Activated CD4-positive, alpha-beta T cell treated with anti-CD3 and anti-CD28 coated beads, Interleukin-2, amount 10 ng/mL, durations not matched to agents 24 days and 14 days (primary cell): ENCODE measurements at regions not wholly inside any gene's neighbourhood (a gene's known extent, or its start where the extent isn't known, plus 50 kb on each side); places are given as distances from the start of the nearest gene placed in this dataset.
A peak's percentile ranks its signal among the peaks of the same experiment; 100 is the strongest.

Source experiments
- DNase-seq: peaks from one replicate; pipeline ENCODE4 v3.0.0; 2022
- H3K27ac Mint-ChIP-seq: one replicate; pipeline ENCODE4 v1.8.0; 2022; ENCODE audit warnings: mild to moderate bottlenecking, mixed read lengths
- H3K27me3 Mint-ChIP-seq: one replicate; pipeline ENCODE4 v1.8.0; 2022; ENCODE audit warnings: mixed read lengths
- H3K36me3 Mint-ChIP-seq: one replicate; pipeline ENCODE4 v1.8.0; 2022; ENCODE audit warnings: low read depth, mild to moderate bottlenecking, mixed read lengths
- H3K4me1 Mint-ChIP-seq: one replicate; pipeline ENCODE4 v1.8.0; 2021; ENCODE audit warnings: mixed read lengths
- H3K4me3 Mint-ChIP-seq: one replicate; pipeline ENCODE4 v1.8.0; 2022; ENCODE audit warnings: mild to moderate bottlenecking, moderate library complexity, mixed read lengths
- H3K9me3 Mint-ChIP-seq: one replicate; pipeline ENCODE4 v1.8.0; 2021; ENCODE audit warnings: mixed read lengths
- intact Hi-C: fragments of 100-400 bp; cut with micrococcal nuclease; formaldehyde crosslinking; loops from one replicate; pipeline ENCODE4 v1.15.1; 2023

DNA sequence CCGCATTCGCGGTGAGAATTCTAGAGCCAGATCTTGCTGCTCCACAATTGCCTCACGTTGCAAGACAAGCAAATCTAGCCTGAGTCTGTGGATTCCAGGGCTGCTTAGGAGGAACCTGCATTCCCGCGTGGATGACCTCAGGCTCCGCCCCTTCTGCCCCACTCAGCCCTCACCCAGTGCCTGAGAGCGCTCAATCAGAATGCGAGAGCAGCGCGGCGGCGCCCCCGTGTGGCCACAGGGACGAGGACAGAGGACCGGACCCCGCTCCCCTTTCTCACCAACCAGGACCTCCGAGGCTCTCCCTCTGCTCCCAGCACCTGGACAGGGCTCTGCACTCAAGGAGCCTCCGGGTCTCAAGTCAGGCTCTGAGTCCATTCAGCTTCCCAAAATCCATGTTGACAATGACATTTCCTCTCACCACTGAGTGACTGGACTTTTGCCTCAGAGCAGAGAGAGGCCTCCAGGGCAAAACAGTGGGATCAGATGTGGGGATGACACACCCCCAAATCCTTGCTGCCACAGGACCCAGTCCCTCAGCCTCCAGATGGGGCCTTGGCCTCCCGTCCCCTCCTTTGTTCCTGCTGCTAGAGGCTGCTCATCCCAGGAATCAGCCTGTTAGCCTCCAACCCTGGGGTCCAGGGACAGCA lies 52.0 kb downstream of the RPP21 start:
- Mint-ChIP-seq H3K36me3 (no peaks in the 10 kb centered on the region), H3K27ac (no peak overlapping the region), H3K4me1 (peaks cover 2% of the 10 kb centered on the region), H3K27me3 (peaks cover 42% of the 10 kb centered on the region), H3K4me3 (no peak overlapping the region), H3K9me3 (no peaks in the 10 kb centered on the region)
- peak; percentile 96 for DNase-seq
- intact Hi-C loops = loop anchor here (1.0 to 5.0 kb wide), 4 partner anchors 40 to 295 kb away; no protein-coding TSS in a partner anchor

DNA sequence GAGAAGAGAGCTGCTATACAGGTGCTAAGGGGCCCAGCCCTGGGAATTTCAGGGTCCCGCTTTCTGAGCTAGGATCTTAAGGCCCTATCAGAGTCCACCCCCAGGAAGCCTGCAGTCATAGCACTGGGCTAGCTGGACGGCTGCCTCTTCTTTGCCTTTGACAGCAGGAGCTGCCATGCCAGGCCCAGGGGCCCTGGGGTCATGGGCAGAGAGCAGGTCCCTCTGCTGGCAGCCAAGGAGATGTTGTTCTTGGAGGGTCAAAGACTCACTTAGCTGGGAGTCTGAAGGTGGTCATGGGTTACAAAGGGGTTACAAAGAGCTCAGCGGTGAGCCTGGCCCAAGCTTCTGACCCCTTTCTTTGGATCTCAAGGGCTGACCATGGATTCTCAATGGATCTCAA lies 52.7 kb downstream of the RPP21 start:
- H3K4me1 Mint-ChIP-seq = peaks cover 6% of the 10 kb centered on the region
- no peak overlapping the region for H3K4me3 Mint-ChIP-seq
- intact Hi-C loops = loop anchor here (1.0 to 5.0 kb wide), 4 partner anchors 40 to 295 kb away; no protein-coding TSS in a partner anchor
- no peak overlapping the region for H3K27ac Mint-ChIP-seq
- H3K27me3 Mint-ChIP-seq = peaks cover 42% of the 10 kb centered on the region
- no peaks in the 10 kb centered on the region for H3K9me3 Mint-ChIP-seq
- peak; percentile 55 for DNase-seq
- no peaks in the 10 kb centered on the region for H3K36me3 Mint-ChIP-seq

DNA sequence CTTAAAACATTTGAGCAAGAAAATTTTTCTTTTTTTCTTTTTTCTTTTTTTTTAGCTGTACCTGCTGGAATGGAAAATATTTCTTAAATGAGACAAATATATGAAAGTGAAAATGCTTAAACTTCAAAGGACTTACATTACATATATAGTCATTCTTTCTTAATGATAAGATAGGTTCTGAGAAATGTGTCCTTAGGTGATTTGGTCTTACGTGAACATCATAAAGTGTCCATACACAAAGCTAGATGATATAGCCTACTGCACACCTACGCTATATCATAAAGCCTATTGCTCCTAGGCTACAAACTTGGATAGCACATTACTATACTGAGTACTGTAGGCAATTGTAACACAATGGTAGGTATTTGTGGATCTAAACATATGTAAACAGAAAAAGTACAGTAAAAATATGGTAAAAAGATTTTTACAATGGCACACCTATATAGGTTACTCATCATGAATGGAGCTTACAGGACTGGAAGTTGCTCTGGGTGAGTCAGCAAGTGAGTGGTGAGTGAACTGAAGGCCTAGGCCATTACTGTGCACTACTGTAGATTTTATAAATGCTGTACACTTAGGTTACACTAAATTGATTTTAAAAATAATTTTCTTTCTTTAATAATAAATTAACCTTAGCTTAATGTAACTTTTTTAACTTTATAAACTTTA lies 54.6 kb downstream of the RPP21 start:
- Mint-ChIP-seq H3K36me3 (no peaks in the 10 kb centered on the region), H3K9me3 (no peaks in the 10 kb centered on the region), H3K4me1 (peaks cover 6% of the 10 kb centered on the region), H3K27me3 (peaks cover 41% of the 10 kb centered on the region), H3K4me3 (no peak overlapping the region), H3K27ac (no peak overlapping the region)
- DNase-seq = no peak
- intact Hi-C loops = loop anchor here (5.0 kb wide), 1 partner anchor 297 kb away; no protein-coding TSS in a partner anchor

DNA sequence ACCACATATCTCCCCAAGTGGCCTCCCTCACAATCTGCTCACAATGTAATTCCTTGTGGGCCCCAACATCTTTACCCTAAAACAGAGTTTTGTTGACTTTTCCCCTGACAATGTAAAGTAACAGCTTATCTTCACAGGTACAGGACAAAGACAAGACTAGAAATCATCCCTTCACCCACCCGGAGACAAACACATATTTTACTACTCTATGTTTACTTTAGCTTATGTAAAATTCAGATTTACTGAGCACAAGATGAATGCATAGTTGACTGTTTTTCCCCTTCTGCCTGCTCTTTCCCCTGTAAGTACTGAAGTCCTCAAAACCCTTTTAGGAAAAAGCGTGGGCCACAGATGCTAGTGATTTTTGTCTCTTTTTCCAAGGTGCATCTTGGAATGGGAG lies 61.0 kb downstream of the RPP21 start:
- Mint-ChIP-seq H3K36me3 (peaks cover 2% of the 10 kb centered on the region), H3K4me1 (peaks cover 9% of the 10 kb centered on the region), H3K27ac (no peak overlapping the region), H3K27me3 (peaks cover 64% of the 10 kb centered on the region), H3K4me3 (no peak overlapping the region), H3K9me3 (peaks cover 12% of the 10 kb centered on the region)
- intact Hi-C loops = no loop called here
- DNase-seq = no peak

DNA sequence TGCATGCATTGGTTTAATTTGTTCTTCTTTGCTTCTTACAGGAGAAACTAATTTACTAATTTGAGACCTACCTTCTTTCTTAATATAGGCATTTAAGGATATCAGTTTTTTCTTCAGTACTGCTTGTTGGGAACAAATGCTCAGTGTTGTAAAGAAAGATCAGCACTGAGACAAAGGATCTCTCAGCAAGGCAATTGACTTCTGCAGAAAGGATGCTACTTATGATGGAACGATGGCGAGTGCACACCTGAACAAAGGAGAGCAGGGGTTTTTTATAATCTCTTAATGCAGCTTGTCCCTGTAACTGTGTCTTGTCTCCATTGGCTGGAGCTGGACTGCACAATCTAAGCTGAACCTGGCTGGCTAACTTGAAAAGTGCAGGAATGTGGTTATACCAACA lies 64.2 kb downstream of the RPP21 start:
- Mint-ChIP-seq H3K27ac (no peak overlapping the region), H3K4me1 (peaks cover 11% of the 10 kb centered on the region), H3K27me3 (peaks cover 83% of the 10 kb centered on the region), H3K9me3 (peaks cover 12% of the 10 kb centered on the region), H3K36me3 (peaks cover 2% of the 10 kb centered on the region), H3K4me3 (no peak overlapping the region)
- intact Hi-C loops = no loop called here
- no peak for DNase-seq

DNA sequence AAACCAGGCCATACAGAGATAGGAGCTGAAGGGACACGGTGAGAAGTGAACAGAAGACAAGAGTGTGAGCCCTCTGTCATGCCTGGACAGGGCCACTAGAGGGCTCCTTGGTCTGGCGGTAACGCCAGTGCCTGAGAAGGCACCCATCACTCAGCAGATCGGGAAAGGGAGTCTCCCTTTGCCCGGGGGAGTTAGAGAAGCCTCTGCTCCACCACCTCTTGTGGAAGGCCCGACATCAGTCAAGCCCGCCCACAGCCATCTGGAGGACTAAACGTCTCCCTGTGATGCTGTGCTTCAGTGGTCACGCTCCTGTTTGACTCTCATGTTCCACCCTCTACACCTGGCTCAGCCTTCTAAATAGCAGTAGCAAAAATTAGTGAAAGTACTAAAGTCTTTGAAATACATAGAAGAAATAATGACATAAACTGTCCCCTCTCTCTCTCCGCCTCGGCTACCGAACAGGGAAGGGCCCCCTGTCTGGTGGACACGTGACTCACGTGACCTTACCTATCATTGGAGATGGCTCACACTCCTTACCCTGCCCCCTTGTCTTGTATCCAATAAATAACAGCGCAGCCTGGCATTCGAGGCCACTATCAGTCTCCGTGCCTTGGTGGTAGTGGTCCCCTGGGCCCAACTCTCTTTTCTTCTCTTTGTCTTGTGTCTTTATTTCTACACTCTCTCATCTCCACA lies 66.7 kb downstream of the RPP21 start:
- no peak overlapping the region for H3K27ac Mint-ChIP-seq
- H3K4me3 Mint-ChIP-seq = no peak overlapping the region
- peaks cover 2% of the 10 kb centered on the region for H3K36me3 Mint-ChIP-seq
- DNase-seq = peak; percentile 90
- peaks cover 77% of the 10 kb centered on the region for H3K27me3 Mint-ChIP-seq
- intact Hi-C loops = loop anchor here (5.0 kb wide), 1 partner anchor 41 kb away; no protein-coding TSS in a partner anchor
- peaks cover 12% of the 10 kb centered on the region for H3K9me3 Mint-ChIP-seq
- H3K4me1 Mint-ChIP-seq = peaks cover 6% of the 10 kb centered on the region

DNA sequence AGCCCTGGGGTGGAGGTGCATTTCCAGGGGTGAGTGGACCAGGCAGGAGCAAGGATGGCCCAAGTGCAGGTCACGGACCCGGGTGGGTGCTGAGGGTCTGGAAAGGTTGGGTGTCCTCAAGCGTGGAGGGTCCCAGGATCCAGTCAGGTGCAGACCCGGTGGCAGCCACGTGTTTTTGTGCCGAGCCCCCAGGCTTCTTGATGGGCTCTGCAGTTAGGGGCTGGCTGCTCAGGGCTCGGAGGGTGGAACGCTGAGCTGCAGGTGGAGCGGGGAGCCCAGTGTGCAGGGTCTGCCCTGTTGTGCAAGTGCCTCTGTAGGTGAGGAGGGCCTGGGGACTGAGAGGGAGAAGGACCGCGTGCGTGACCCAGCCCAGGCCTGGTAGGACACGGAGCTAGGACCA lies 70.9 kb upstream of the HLA-E start:
- DNase-seq = no peak
- intact Hi-C loops = no loop called here
- H3K36me3 Mint-ChIP-seq = no peaks in the 10 kb centered on the region
- H3K27me3 Mint-ChIP-seq = peaks cover 51% of the 10 kb centered on the region
- H3K9me3 Mint-ChIP-seq = no peaks in the 10 kb centered on the region
- H3K27ac Mint-ChIP-seq = no peak overlapping the region
- no peaks in the 10 kb centered on the region for H3K4me1 Mint-ChIP-seq
- no peak overlapping the region for H3K4me3 Mint-ChIP-seq

DNA sequence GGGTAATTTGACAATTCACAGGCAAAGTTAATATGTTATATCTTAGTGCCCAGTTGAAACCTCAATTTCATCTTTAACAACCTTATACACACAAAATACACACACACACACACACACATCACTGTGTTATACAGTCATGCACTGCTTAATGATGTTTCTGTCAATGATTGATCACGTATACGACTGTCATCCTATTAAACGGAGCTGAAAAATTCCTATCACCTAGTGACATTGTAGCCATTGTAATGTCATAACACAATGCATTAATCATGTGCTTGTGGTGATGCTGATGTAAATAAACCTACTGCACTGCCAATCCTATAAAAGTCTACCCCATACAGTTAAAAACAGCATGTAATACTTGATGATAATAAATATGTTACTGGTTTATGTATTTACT lies 64.8 kb upstream of the HLA-E start:
- Mint-ChIP-seq H3K4me3 (no peak overlapping the region), H3K4me1 (peaks cover 5% of the 10 kb centered on the region), H3K27me3 (peaks cover 64% of the 10 kb centered on the region), H3K27ac (no peak overlapping the region), H3K9me3 (peaks cover 8% of the 10 kb centered on the region), H3K36me3 (no peaks in the 10 kb centered on the region)
- intact Hi-C loops = no loop called here
- DNase-seq = no peak
